GM18508 (cell line): ENCODE measurements at regions not wholly inside any gene's neighbourhood (a gene's known extent, or its start where the extent isn't known, plus 50 kb on each side); places are given as distances from the start of the nearest gene placed in this dataset.

Experiments
- ATAC-seq: cut with Tn5 transposase; IDR thresholded peaks from one replicate; pipeline ENCODE4 v1.9.1; 2021; ENCODE audit warnings: moderate number of reproducible peaks; ENCODE audit not compliant: insufficient read depth, unreplicated experiment

- no peak for ATAC-seq
Observed at GRCh38 chr11:122192634-122193255, 76.7 kb upstream of the BLID start.

- no peak for ATAC-seq
Observed at GRCh38 chr11:122190768-122191167, 74.8 kb upstream of the BLID start.

GRCh38 chr11:122189229-122189628, 73.2 kb upstream of the BLID start:
- no peak for ATAC-seq

DNA sequence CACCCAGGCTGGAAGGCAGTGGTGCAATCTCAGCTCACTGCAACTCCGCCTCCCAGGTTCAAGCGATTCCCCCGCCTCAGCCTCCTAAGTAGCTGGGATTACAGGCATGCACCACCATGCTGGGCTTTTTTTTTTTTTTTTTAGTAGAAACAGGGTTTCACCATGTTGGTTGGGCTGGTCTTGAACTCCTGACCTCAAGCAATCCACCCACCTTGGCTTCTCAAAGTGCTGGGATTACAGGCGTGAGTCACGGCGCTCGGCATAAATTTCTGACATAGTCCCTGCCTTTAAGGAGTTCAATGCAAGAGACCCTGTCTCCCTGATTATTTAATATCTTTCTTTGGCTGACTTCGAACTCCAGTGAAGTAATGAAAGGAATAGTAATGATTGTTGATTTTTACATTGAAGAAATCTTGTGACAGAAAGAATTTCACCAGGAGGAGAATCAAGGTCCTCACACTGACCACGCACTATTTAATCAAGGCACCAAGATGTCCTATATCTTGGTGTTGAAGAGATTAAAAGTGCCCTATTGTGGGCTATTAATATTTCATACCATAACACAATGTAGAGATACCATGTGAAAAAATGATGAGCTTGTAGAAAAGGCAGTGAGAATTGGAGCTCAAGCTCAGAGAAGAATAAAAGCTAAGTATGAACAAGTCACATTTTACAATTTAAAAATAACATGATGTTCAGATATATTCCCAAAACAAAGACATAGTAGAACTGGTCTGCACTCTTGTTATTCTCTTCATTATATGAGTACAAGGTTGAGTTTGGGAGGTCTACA, 71.6 kb upstream of the BLID start:
- ATAC-seq: no peak

- no peak for ATAC-seq
Observed at GRCh38 chr11:122186439-122187080, 70.5 kb upstream of the BLID start.

DNA sequence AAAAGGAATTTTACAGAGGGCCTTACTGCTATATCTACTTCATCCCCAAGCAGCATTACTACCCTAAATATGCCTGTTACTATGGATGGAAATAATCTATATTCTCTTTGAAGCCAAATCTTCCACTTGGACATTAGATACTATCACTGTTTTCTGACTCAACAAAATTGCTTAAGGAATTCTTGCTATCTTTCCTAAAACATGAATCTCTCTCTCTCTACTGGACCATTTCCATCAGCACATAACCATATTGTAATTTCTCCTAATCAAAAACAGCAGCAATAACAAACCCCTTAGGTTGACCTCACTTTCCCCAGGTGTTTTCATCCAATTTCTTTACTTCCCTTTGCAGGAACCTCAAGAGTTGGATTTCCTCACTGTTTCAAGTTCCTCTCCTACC, 67.9 kb upstream of the BLID start:
- ATAC-seq: no peak

DNA sequence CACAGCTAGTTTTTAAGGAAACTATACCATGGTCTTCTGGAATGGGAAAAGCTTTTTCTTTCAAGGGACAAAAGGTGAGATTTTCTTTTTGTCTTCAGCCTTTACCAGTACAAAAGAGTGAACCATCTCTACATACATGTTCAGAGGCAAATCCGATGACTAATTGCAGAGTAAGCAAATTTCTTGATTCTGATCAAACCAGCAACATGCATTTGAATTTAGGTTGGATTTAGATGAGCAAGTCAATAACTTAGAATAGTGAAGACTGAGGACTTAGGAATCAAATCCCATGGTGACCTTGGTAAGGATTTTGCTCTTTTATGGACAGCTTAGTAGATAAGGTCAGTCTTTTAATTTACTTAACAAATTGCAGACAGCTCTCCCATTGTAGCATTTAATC, 65.9 kb upstream of the BLID start:
- ATAC-seq: no peak

GRCh38 chr11:122181372-122181771, 65.4 kb upstream of the BLID start:
- ATAC-seq: no peak

DNA sequence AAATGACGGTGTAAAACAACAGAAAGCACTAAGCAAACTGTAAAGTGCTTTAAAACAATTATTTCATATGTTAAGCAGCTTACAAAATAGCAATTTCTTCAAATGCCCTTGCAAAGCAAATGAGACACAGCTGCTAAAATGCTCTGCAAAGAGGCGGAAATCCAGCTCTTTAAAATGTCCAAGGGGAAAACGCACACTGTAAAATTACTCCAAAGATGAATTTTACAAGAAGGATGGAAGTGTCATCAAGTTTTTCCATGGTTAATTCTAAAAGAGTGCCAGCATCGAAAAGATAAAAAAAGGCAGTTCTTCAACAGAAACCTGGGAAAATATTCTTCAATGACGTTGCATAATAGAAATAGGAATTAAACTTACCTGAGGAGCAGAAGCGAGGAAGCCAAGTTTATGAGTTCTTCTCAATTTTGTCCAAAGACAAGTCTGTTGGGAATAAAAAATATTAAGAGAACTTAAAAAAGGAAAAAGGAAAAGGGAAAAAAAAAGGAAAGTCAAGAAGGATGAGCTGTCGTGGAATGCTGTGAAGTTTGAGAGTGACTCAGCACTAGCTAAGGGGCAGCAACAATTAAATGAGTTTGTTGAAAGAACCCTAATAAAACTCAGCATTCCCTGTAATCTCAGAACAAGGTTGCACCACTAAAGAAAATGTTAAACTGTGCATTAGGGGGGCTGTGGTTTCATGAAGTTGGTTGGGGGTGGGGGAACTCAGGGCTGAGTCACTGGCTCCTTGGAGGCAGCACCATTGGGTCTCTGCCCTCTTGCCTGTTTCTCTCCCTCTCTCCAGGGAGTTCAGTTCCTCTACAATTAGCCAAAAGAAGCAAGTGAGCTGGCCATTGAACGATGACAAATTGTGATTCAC, 64.2 kb upstream of the BLID start:
- ATAC-seq: no peak

DNA sequence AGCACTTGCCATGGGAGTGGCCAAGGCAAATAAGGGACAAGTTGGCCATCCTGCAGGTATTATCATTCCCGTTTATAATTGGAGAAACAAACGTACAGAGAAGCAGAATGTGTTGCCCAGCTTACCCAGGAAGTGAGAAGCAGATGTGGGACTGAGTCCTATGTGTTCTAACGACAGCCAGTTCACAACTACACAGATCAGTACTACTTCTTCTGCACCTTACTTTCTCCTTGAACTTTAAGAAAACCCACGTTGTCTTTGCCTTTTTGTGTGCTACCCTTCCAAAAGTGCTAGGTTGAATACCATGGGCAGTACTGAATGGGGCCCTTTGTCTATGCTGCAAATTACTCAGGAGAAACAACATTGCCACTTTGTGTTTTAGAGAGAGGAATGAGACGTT, 62.8 kb upstream of the BLID start:
- ATAC-seq: no peak

DNA sequence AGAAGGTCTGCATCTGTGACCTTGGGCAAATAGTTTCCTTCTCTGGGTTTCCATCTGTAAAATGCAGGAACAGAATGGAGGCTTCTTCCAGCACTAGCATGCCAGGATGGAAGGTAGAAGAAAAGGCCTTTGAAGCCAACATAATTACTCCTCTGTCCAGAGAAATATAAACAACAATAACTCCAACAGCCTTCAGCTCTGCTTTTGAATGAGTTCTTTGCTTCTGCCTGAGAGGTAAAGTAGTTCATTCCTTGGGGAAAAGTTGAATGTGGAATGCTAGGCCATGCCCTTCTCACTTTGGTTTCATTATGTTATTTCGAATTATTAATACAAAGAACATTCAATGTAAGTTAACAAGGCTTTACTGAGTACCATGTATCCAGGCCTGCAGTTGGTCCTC, 61.2 kb upstream of the BLID start:
- no peak for ATAC-seq

DNA sequence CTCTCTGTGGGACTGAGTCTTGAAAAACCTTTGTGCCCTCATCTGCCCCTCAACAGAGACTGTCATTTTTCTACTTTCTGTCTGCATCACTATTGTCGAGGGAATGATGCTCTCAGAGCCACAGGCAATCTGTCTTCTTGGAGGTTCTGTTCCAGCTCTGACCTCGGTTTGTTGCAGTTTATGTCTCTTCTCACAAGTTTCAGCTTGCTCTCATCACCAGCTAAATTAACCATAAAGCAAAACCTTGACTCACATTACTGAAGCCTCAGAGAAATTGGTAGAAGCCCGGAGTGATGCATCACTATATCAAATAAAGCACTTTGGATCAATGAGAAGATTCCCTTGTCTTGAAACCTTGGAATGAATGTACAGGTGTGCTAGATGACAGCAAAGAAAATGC, 60.6 kb upstream of the BLID start:
- ATAC-seq: no peak

- ATAC-seq: no peak
Observed at GRCh38 chr11:122175306-122175705, 59.3 kb upstream of the BLID start.

- no peak for ATAC-seq
Observed at GRCh38 chr11:122173587-122173986, 57.6 kb upstream of the BLID start.

DNA sequence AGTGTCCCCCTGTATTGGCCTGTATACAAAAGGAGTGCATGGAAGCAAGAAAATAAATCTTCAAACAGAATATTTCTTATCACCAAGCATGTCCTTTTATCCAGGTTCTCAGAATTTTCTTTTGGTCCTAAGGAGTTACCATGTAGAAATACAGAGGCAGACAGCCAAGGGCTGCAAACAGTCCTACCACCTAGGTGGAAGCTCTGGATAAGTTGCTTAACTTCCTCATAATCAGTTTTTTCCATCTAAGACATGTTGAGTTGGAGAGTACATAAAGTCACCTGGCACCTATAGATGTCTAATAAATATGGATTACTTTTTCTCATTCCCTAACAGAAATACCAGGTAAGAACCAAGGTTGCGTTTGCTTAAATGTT, 57.0 kb upstream of the BLID start:
- ATAC-seq: no peak

- ATAC-seq: no peak
Observed at GRCh38 chr11:122172352-122173073, 56.5 kb upstream of the BLID start.

- no peak for ATAC-seq
Observed at GRCh38 chr11:122170815-122171475, 54.9 kb upstream of the BLID start.

DNA sequence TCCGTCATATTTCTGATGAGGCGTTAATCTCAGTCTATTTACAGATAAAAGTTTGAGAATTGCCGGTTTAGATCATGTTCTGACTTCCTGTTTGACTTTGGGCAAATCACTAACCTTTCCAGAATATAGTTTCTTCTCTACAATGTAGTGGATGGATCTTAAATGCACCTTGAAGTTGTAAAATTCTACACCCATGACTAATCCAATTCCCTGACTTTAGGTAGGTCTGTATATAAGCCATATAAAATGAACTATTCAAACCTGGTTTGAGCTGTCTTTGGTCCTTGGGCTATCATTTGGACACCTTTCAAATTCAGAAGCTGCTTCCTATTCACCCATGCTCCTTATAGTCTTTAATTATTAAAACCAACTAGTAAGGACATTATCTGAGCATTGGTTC, 52.2 kb upstream of the BLID start:
- no peak for ATAC-seq

DNA sequence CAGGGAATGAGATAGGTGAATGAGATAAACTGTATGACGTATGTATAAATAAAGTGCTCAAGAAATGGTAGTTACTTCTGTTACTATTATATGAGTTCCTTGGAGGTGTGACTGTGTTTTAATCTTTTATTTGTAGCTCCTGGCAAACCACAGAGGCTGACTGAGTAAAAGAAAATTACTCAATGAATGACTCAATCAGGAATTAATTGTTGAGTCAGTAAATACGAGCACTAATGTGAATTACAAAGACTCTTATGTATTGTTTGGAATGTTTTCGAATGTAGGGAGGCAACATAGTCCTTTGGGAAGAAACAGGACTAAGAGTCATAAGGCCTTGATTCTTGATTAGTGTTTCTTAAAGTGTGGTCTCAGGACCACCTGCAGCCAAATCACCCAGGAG, 51.1 kb upstream of the BLID start:
- no peak for ATAC-seq
